H9 (cell line): ENCODE measurements at regions not wholly inside any gene's neighbourhood (a gene's known extent, or its start where the extent isn't known, plus 50 kb on each side); places are given as distances from the start of the nearest gene placed in this dataset.

ENCODE experiments used
- DNase-seq: peaks from one replicate; pipeline ENCODE4 v3.0.0-alpha.2; 2017
- H2AFZ ChIP-seq: one replicate; pipeline ENCODE4 v1.6.1; 2013; ENCODE audit warnings: mild to moderate bottlenecking, low read length, control low read depth, moderate library complexity
- H2AK5ac ChIP-seq: 2 replicates; pipeline ENCODE4 v1.6.1; 2013; ENCODE audit warnings: low read length, control low read depth, mixed read lengths; ENCODE audit not compliant: insufficient read length
- H2BK120ac ChIP-seq: one replicate; pipeline ENCODE4 v1.6.1; 2013; ENCODE audit warnings: low read depth, mild to moderate bottlenecking, low read length, control low read depth, inconsistent platforms; ENCODE audit not compliant: poor library complexity, severe bottlenecking
- H2BK12ac ChIP-seq: 2 replicates; pipeline ENCODE4 v1.6.1; 2013; ENCODE audit warnings: low read length, control low read depth, mixed read lengths, low read depth; ENCODE audit not compliant: insufficient read length
- H2BK15ac ChIP-seq: 2 replicates; pipeline ENCODE4 v1.6.1; 2013; ENCODE audit warnings: low read depth, low read length, control low read depth
- H2BK20ac ChIP-seq: one replicate; pipeline ENCODE4 v1.6.1; 2013; ENCODE audit warnings: low read depth, mild to moderate bottlenecking, low read length, control low read depth, inconsistent platforms; ENCODE audit not compliant: poor library complexity, severe bottlenecking
- H2BK5ac ChIP-seq: 2 replicates; pipeline ENCODE4 v1.6.1; 2013; ENCODE audit warnings: low read length, control low read depth, mixed read lengths; ENCODE audit not compliant: insufficient read length
- H3K14ac ChIP-seq: 2 replicates; pipeline ENCODE4 v1.6.1; 2013; ENCODE audit warnings: low read length, control low read depth; ENCODE audit not compliant: insufficient read depth
- H3K18ac ChIP-seq: 2 replicates; pipeline ENCODE4 v1.6.1; 2013; ENCODE audit warnings: low read depth, mild to moderate bottlenecking, mixed read lengths, low read length, control low read depth; ENCODE audit not compliant: insufficient read length
- H3K23ac ChIP-seq: 2 replicates; pipeline ENCODE4 v1.6.1; 2013; ENCODE audit warnings: low read length, control low read depth, mixed read lengths, low read depth; ENCODE audit not compliant: insufficient read length
- H3K23me2 ChIP-seq: 2 replicates; pipeline ENCODE4 v1.6.1; 2013; ENCODE audit warnings: low read depth, mild to moderate bottlenecking, mixed read lengths, low read length, control low read depth; ENCODE audit not compliant: insufficient read length, poor library complexity, severe bottlenecking
- H3K27ac ChIP-seq: 2 replicates; pipeline ENCODE4 v1.5.1; 2013; ENCODE audit warnings: low read length, control low read depth, mixed read lengths, low read depth; ENCODE audit not compliant: insufficient read length
- H3K27me3 ChIP-seq: 2 replicates; pipeline ENCODE4 v1.6.1; 2013; ENCODE audit warnings: low read length, control low read depth, inconsistent platforms; ENCODE audit not compliant: insufficient read depth
- H3K4ac ChIP-seq: 2 replicates; pipeline ENCODE4 v1.6.1; 2013; ENCODE audit warnings: low read depth, mild to moderate bottlenecking, control low read depth, inconsistent platforms, low read length, moderate library complexity
- H3K4me1 ChIP-seq: 2 replicates; pipeline ENCODE4 v1.6.1; 2013; ENCODE audit warnings: low read length, control low read depth, inconsistent platforms; ENCODE audit not compliant: insufficient read depth
- H3K4me2 ChIP-seq: 2 replicates; pipeline ENCODE4 v1.6.1; 2013; ENCODE audit warnings: low read length, control low read depth, mixed read lengths; ENCODE audit not compliant: insufficient read length, insufficient read depth
- H3K56ac ChIP-seq: 2 replicates; pipeline ENCODE4 v1.6.1; 2013; ENCODE audit warnings: low read depth, mild to moderate bottlenecking, mixed read lengths, low read length, control low read depth; ENCODE audit not compliant: insufficient read length
- H3K79me1 ChIP-seq: 2 replicates; pipeline ENCODE4 v1.6.1; 2013; ENCODE audit warnings: low read depth, mild to moderate bottlenecking, moderate library complexity, low read length, control low read depth, inconsistent platforms; ENCODE audit not compliant: insufficient read depth, poor library complexity, severe bottlenecking
- H3K79me2 ChIP-seq: 2 replicates; pipeline ENCODE4 v1.6.1; 2013; ENCODE audit warnings: low read length, control low read depth, inconsistent platforms; ENCODE audit not compliant: insufficient read depth
- H3K9ac ChIP-seq: 2 replicates; pipeline ENCODE4 v1.6.1; 2013; ENCODE audit warnings: low read length, control low read depth, mixed read lengths; ENCODE audit not compliant: insufficient read length; ENCODE audit errors: extremely low read depth
- H3K9me3 ChIP-seq: one replicate; pipeline ENCODE4 v1.6.1; 2013; ENCODE audit warnings: low read depth, low read length, inconsistent platforms; ENCODE audit not compliant: control insufficient read depth
- H3T11ph ChIP-seq: one replicate; pipeline ENCODE4 v1.6.1; 2013; ENCODE audit warnings: mild to moderate bottlenecking, low read length, control low read depth, inconsistent platforms
- H4K20me1 ChIP-seq: one replicate; pipeline ENCODE4 v1.6.1; 2013; ENCODE audit not compliant: control insufficient read depth, insufficient read length, insufficient read depth
- H4K5ac ChIP-seq: 2 replicates; pipeline ENCODE4 v1.6.1; 2013; ENCODE audit warnings: low read depth, mild to moderate bottlenecking, mixed read lengths, low read length, control low read depth; ENCODE audit not compliant: insufficient read length
- H4K8ac ChIP-seq: replicated peaks from 2 replicates; pipeline ENCODE4 v1.6.1; 2013; ENCODE audit warnings: low read length, control low read depth, mixed read lengths, low read depth; ENCODE audit not compliant: insufficient read length
- H4K91ac ChIP-seq: 2 replicates; pipeline ENCODE4 v1.6.1; 2013; ENCODE audit warnings: low read depth, mild to moderate bottlenecking, moderate library complexity, mixed read lengths, low read length, control low read depth; ENCODE audit not compliant: insufficient read length
- H3K27ac Mint-ChIP-seq, 3 experiments: 2 replicates in 2 of 3; 3 replicates in 1 of 3; pipeline ENCODE4 v1.8.0; 2020 to 2021; ENCODE audit warnings: mixed read lengths in 3 of 3, mild to moderate bottlenecking in 1 of 3, moderate library complexity in 1 of 3
- H3K27me3 Mint-ChIP-seq: 2 replicates; pipeline ENCODE4 v1.8.0; 2021; ENCODE audit warnings: low read depth, mild to moderate bottlenecking, moderate library complexity, mixed read lengths
- H3K36me3 Mint-ChIP-seq, 3 experiments: 2 replicates in 2 of 3; 3 replicates in 1 of 3; pipeline ENCODE4 v1.8.0; 2020 to 2021; ENCODE audit warnings: low read depth in 3 of 3, mixed read lengths in 3 of 3; ENCODE audit not compliant: insufficient read depth in 1 of 3
- H3K4me1 Mint-ChIP-seq, 2 experiments: 2 replicates each; pipeline ENCODE4 v1.8.0; 2020; ENCODE audit warnings: mixed read lengths in 2 of 2
- H3K4me3 Mint-ChIP-seq, 2 experiments: 2 replicates in 1 of 2; 3 replicates in 1 of 2; pipeline ENCODE4 v1.8.0; 2020 to 2021; ENCODE audit warnings: mild to moderate bottlenecking in 2 of 2, mixed read lengths in 2 of 2, moderate library complexity in 1 of 2
- H3K9me3 Mint-ChIP-seq, 2 experiments: 2 replicates in 1 of 2; 3 replicates in 1 of 2; pipeline ENCODE4 v1.8.0; 2020; ENCODE audit warnings: mild to moderate bottlenecking in 2 of 2, mixed read lengths in 2 of 2, moderate library complexity in 1 of 2
- CTCF ChIP-seq: fragments of 200-600 bp; sonication (generic); conservative IDR thresholded peaks from 3 replicates; pipeline ENCODE4 v1.8.0; 2021; ENCODE audit warnings: antibody characterized with exemption, mild to moderate bottlenecking

GRCh38 chr3:166660962-166661361 lies 719.1 kb downstream of the ZBBX start:
- Histone ChIP-seq H3K4ac (no peak overlapping the region), H3K18ac (no peak overlapping the region), H4K20me1 (no peaks in the 10 kb centered on the region), H3K14ac (no peak overlapping the region), H3K56ac (no peak overlapping the region), H3K79me1 (no peaks in the 10 kb centered on the region), H2BK120ac (no peak overlapping the region), H3K23ac (no peak overlapping the region), H4K5ac (no peak overlapping the region), H4K91ac (no peak overlapping the region), H3T11ph (no peak overlapping the region), H2BK15ac (no peak overlapping the region), H3K9me3 (no peaks in the 10 kb centered on the region), H3K4me1 (no peaks in the 10 kb centered on the region), H2AK5ac (no peak overlapping the region), H2AFZ (no peak overlapping the region), H2BK20ac (no peak overlapping the region), H2BK12ac (no peak overlapping the region), H3K27me3 (no peaks in the 10 kb centered on the region), H3K9ac (no peak overlapping the region), H3K4me2 (no peak overlapping the region), H2BK5ac (no peak overlapping the region), H3K23me2 (no peaks in the 10 kb centered on the region), H3K27ac (no peak overlapping the region), H3K79me2 (no peaks in the 10 kb centered on the region), H4K8ac (no peak overlapping the region)
- H3K36me3 Mint-ChIP-seq: 0 out of 7 replicates have a peak, but pooled peaks cover 0 to 3% (median 0%) of the 10 kb centered on the region in 3 experiments
- DNase-seq: no peak
- TF ChIP-seq CTCF: no peak
- H3K27ac Mint-ChIP-seq: no peak overlapping the region
- H3K27me3 Mint-ChIP-seq: no peaks in the 10 kb centered on the region
- no peaks in the 10 kb centered on the region for H3K4me1 Mint-ChIP-seq
- peaks cover 4 to 11% of the 10 kb centered on the region in 2 experiments; a peak in 3 of 5 replicates for H3K9me3 Mint-ChIP-seq
- H3K4me3 Mint-ChIP-seq: no peak overlapping the region
